KMS-11 (cell line): ENCODE measurements at regions not wholly inside any gene's neighbourhood (a gene's known extent, or its start where the extent isn't known, plus 50 kb on each side); places are given as distances from the start of the nearest gene placed in this dataset.

Experiments
- H2AFZ ChIP-seq: fragments of 200-600 bp; sonication (generic); 2 replicates; pipeline ENCODE4 v1.6.1; 2016; ENCODE audit warnings: antibody characterized with exemption, mixed run types, low read depth
- H3K27ac ChIP-seq: fragments of 200-600 bp; sonication (generic); 2 replicates; pipeline ENCODE4 v1.6.1; 2016; ENCODE audit warnings: mild to moderate bottlenecking, mixed run types
- H3K27me3 ChIP-seq: fragments of 200-600 bp; sonication (generic); 2 replicates; pipeline ENCODE4 v1.6.1; 2017; ENCODE audit warnings: mild to moderate bottlenecking, low read depth, mixed run types, moderate library complexity; ENCODE audit not compliant: insufficient read depth
- H3K36me3 ChIP-seq: fragments of 200-600 bp; sonication (generic); 2 replicates; pipeline ENCODE4 v1.6.1; 2017; ENCODE audit warnings: mild to moderate bottlenecking, mixed run types; ENCODE audit not compliant: insufficient read depth
- H3K4me1 ChIP-seq: fragments of 200-600 bp; sonication (generic); 2 replicates; pipeline ENCODE4 v1.6.1; 2016; ENCODE audit warnings: mild to moderate bottlenecking, low read depth, mixed run types; ENCODE audit not compliant: poor library complexity, severe bottlenecking
- H3K4me2 ChIP-seq: fragments of 200-600 bp; sonication (generic); 2 replicates; pipeline ENCODE4 v1.7.0; 2016; ENCODE audit warnings: mild to moderate bottlenecking, mixed run types
- H3K4me3 ChIP-seq: fragments of 200-600 bp; sonication (generic); IDR thresholded peaks from 2 replicates; pipeline ENCODE4 v1.6.1; 2017; ENCODE audit warnings: low read depth, low read length, mixed read lengths; ENCODE audit not compliant: insufficient read depth
- H3K79me2 ChIP-seq: fragments of 200-600 bp; sonication (generic); 2 replicates; pipeline ENCODE4 v1.6.1; 2016; ENCODE audit warnings: low read depth, mixed run types; ENCODE audit not compliant: insufficient read depth
- H3K9ac ChIP-seq: fragments of 200-600 bp; sonication (generic); 2 replicates; pipeline ENCODE4 v1.6.1; 2016; ENCODE audit warnings: mild to moderate bottlenecking, mixed run types
- H4K20me1 ChIP-seq: fragments of 200-600 bp; sonication (generic); 2 replicates; pipeline ENCODE4 v1.6.1; 2016; ENCODE audit warnings: mild to moderate bottlenecking, mixed run types; ENCODE audit not compliant: insufficient read depth
- TF ChIP-seq, protein P1 (sequence below): fragments of 200-600 bp; sonication (generic); conservative IDR thresholded peaks from 2 replicates; pipeline ENCODE4 v1.6.1; 2017; ENCODE audit warnings: low read depth, mild to moderate bottlenecking, antibody characterized with exemption, low read length, moderate library complexity, mixed read lengths

DNA sequence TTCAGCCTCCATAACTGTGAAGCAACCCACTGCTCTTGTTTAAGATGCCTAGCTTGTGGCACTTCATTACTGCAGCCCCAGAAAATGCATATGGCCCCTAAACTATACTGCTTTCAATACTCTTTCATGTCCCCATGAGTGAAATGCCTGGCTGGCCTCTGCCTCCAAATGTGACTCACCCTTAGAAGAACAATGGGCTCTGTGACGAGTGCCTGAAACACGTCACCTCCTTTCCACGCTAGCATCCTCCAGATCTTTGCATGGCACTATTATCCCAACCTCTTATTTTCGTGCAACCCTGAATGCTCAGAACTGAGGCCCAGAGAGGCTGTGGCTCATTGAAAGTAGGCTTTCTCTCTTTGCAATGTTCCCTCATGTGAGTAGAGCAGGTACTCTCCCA lies 233.1 kb downstream of the CBLN1 start:
- H3K36me3 ChIP-seq, result no peaks in the 10 kb centered on the region
- no peak overlapping the region for H3K9ac ChIP-seq
- TF ChIP-seq, protein P1, sequence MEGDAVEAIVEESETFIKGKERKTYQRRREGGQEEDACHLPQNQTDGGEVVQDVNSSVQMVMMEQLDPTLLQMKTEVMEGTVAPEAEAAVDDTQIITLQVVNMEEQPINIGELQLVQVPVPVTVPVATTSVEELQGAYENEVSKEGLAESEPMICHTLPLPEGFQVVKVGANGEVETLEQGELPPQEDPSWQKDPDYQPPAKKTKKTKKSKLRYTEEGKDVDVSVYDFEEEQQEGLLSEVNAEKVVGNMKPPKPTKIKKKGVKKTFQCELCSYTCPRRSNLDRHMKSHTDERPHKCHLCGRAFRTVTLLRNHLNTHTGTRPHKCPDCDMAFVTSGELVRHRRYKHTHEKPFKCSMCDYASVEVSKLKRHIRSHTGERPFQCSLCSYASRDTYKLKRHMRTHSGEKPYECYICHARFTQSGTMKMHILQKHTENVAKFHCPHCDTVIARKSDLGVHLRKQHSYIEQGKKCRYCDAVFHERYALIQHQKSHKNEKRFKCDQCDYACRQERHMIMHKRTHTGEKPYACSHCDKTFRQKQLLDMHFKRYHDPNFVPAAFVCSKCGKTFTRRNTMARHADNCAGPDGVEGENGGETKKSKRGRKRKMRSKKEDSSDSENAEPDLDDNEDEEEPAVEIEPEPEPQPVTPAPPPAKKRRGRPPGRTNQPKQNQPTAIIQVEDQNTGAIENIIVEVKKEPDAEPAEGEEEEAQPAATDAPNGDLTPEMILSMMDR, result no peak
- H3K4me1 ChIP-seq, result no peaks in the 10 kb centered on the region
- H4K20me1 ChIP-seq, result no peaks in the 10 kb centered on the region
- H3K4me3 ChIP-seq, result no peak overlapping the region
- H3K27me3 ChIP-seq, result no peaks in the 10 kb centered on the region
- no peak overlapping the region for H3K4me2 ChIP-seq
- H2AFZ ChIP-seq, result no peak overlapping the region
- H3K79me2 ChIP-seq, result no peaks in the 10 kb centered on the region
- no peak overlapping the region for H3K27ac ChIP-seq

DNA sequence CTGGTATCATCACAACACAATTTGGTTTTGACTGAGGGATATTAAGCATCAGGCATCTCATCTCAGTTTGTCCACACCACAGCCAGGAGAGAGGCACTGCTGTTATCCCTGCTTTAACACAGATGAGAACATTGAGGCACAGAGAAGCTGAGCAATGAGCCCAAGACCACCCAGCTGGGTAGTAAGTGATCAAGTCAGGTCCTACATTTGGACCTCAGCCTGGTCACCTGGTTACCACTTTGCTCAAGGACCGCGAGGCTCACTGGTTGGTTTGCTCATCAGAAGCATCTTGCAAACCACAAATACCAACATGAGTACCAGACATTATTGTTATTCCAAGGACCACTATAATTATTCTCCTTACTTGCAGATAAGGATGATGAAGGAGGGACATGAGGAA lies 245.5 kb downstream of the CBLN1 start:
- Histone ChIP-seq H3K4me1 (no peaks in the 10 kb centered on the region), H3K79me2 (no peaks in the 10 kb centered on the region), H3K4me2 (no peak overlapping the region)

DNA sequence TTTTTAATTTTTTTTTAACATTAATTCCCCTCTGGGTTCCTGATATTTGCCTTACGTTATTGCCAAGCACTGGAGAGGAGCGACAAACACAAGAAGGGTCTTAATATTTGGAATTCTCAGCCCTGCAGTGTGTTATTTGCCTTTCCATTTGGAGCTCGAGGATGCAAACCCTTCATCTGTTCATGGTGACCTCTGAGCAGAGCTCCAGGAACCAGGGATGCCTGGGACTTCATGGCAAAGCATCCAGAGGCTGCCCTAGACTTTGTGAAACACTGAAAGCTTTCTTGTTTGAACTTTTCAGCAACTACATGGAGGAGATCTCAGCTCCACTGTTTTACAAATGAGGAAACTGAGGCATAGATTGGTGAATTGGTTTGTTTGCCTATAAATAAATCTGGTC lies 254.2 kb downstream of the CBLN1 start:
- TF ChIP-seq, protein P1, result no peak
- no peaks in the 10 kb centered on the region for H4K20me1 ChIP-seq
- H3K79me2 ChIP-seq, result no peaks in the 10 kb centered on the region
- no peak overlapping the region for H2AFZ ChIP-seq
- H3K36me3 ChIP-seq, result no peaks in the 10 kb centered on the region
- no peak overlapping the region for H3K4me3 ChIP-seq
- no peak overlapping the region for H3K9ac ChIP-seq
- no peak overlapping the region for H3K27ac ChIP-seq
- no peaks in the 10 kb centered on the region for H3K27me3 ChIP-seq
- no peak overlapping the region for H3K4me2 ChIP-seq
- no peaks in the 10 kb centered on the region for H3K4me1 ChIP-seq

More for the DNA sequence above, 245.5 kb downstream of the CBLN1 start:
- no peaks in the 10 kb centered on the region for H4K20me1 ChIP-seq
- TF ChIP-seq, protein P1, result no peak
- H3K27ac ChIP-seq, result no peak overlapping the region
- no peak overlapping the region for H2AFZ ChIP-seq
- no peaks in the 10 kb centered on the region for H3K27me3 ChIP-seq
- no peak overlapping the region for H3K4me3 ChIP-seq
- no peaks in the 10 kb centered on the region for H3K36me3 ChIP-seq
- H3K9ac ChIP-seq, result no peak overlapping the region

DNA sequence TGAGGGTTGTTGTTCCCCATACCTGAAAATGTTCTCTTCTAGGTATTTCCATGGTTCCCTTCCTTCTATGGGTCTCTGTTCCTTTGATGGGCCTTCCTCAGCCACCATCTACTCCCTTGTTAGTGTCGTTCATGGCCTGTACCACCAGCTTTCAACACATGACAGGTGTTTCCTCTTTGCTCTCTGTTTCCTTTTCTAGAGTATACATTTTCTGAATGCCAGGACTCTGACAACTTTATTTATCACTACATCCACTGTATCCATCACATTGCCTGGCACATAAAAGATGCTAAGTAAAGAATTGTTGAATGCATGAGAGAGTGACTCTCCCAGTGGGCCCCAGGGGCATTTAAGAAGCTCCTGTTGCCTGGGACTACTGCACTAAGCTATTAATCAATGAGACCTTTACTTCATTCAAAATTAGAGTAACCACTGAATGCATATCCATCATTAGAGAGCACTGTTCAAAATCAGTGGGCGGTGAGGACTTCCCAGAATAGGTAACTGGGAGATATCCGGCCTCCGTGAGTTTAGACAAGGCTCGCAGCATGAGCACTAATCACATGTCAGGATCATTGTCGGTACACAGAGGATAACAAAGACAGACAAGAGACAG lies 255.0 kb downstream of the CBLN1 start:
- H3K27ac ChIP-seq, result no peak overlapping the region
- no peak overlapping the region for H3K9ac ChIP-seq
- TF ChIP-seq, protein P1, result no peak
- H3K4me2 ChIP-seq, result no peak overlapping the region
- H3K4me3 ChIP-seq, result no peak overlapping the region
- no peaks in the 10 kb centered on the region for H3K4me1 ChIP-seq
- H3K27me3 ChIP-seq, result no peaks in the 10 kb centered on the region
- no peaks in the 10 kb centered on the region for H3K79me2 ChIP-seq
- H3K36me3 ChIP-seq, result no peaks in the 10 kb centered on the region
- H2AFZ ChIP-seq, result no peak overlapping the region
- no peaks in the 10 kb centered on the region for H4K20me1 ChIP-seq
